Fibroblast of lung (primary cell): ENCODE measurements at regions not wholly inside any gene's neighbourhood (a gene's known extent, or its start where the extent isn't known, plus 50 kb on each side); places are given as distances from the start of the nearest gene placed in this dataset.
A peak's percentile ranks its signal among the peaks of the same experiment; 100 is the strongest.

Source experiments
- DNase-seq, 2 donors: peaks; one replicate each; pipeline versions ENCODE4 v3.0.0 to v3.0.0-alpha.2; 2010; ENCODE audit warnings: low read depth in 2 of 2
- H2AFZ ChIP-seq: 2 replicates; pipeline ENCODE4 v1.5.1; 2012; ENCODE audit warnings: low read length, control low read depth, inconsistent platforms
- H3K27ac ChIP-seq: 2 replicates; pipeline ENCODE4 v1.5.1; 2011; ENCODE audit warnings: low read length, control low read depth; ENCODE audit not compliant: insufficient read depth
- H3K27me3 ChIP-seq: 2 replicates; pipeline ENCODE4 v1.5.1; 2011; ENCODE audit warnings: mild to moderate bottlenecking, low read length; ENCODE audit not compliant: control insufficient read depth, insufficient read depth
- H3K36me3 ChIP-seq: 2 replicates; pipeline ENCODE4 v1.5.1; 2011; ENCODE audit warnings: low read length; ENCODE audit not compliant: control insufficient read depth, insufficient read depth
- H3K4me1 ChIP-seq: 2 replicates; pipeline ENCODE4 v1.5.1; 2011; ENCODE audit warnings: low read length; ENCODE audit not compliant: control insufficient read depth, insufficient read depth; ENCODE audit errors: extremely low read depth
- H3K4me2 ChIP-seq: 2 replicates; pipeline ENCODE4 v1.5.1; 2011; ENCODE audit warnings: low read length, control low read depth; ENCODE audit not compliant: insufficient read depth; ENCODE audit errors: extremely low read depth
- H3K4me3 ChIP-seq, 4 experiments: fragments of 200-600 bp in 1 of 4; sonication (generic) in 1 of 4; replicated peaks in 1 of 4; 2 replicates each; pipeline ENCODE4 v1.5.1; 2011 to 2016; ENCODE audit warnings: low read length in 4 of 4, low read depth in 3 of 4, mild to moderate bottlenecking in 3 of 4, control low read depth in 2 of 4, inconsistent platforms in 1 of 4, mixed read lengths in 1 of 4; ENCODE audit not compliant: insufficient read depth in 1 of 4; ENCODE audit errors: control extremely low read depth in 1 of 4
- H3K79me2 ChIP-seq: 2 replicates; pipeline ENCODE4 v1.5.1; 2012; ENCODE audit warnings: mild to moderate bottlenecking, low read length, inconsistent platforms; ENCODE audit not compliant: control insufficient read depth, insufficient read depth
- H3K9ac ChIP-seq: 2 replicates; pipeline ENCODE4 v1.5.1; 2011; ENCODE audit warnings: mild to moderate bottlenecking, low read length, control low read depth; ENCODE audit not compliant: insufficient read depth
- H3K9me3 ChIP-seq: 2 replicates; pipeline ENCODE4 v1.5.1; 2012; ENCODE audit warnings: low read depth, low read length; ENCODE audit not compliant: control insufficient read depth, insufficient read depth
- H4K20me1 ChIP-seq: 2 replicates; pipeline ENCODE4 v1.5.1; 2011; ENCODE audit warnings: low read length; ENCODE audit not compliant: control insufficient read depth, insufficient read depth; ENCODE audit errors: extremely low read depth
- EZH2 ChIP-seq: IDR thresholded peaks from 2 replicates; pipeline ENCODE4 v1.5.1; 2012; ENCODE audit warnings: low read length, control low read depth, mild to moderate bottlenecking; ENCODE audit errors: missing control alignments
- TF ChIP-seq, protein P1 (sequence below), 2 donors: IDR thresholded peaks in 1 of 2; conservative IDR thresholded peaks in 1 of 2; 1 replicate in 1 of 2; 2 replicates in 1 of 2; pipeline ENCODE4 v1.5.1; 2011 to 2012; ENCODE audit warnings: low read length in 2 of 2, control low read depth in 1 of 2, inconsistent platforms in 1 of 2, low read depth in 1 of 2, mild to moderate bottlenecking in 1 of 2

DNA sequence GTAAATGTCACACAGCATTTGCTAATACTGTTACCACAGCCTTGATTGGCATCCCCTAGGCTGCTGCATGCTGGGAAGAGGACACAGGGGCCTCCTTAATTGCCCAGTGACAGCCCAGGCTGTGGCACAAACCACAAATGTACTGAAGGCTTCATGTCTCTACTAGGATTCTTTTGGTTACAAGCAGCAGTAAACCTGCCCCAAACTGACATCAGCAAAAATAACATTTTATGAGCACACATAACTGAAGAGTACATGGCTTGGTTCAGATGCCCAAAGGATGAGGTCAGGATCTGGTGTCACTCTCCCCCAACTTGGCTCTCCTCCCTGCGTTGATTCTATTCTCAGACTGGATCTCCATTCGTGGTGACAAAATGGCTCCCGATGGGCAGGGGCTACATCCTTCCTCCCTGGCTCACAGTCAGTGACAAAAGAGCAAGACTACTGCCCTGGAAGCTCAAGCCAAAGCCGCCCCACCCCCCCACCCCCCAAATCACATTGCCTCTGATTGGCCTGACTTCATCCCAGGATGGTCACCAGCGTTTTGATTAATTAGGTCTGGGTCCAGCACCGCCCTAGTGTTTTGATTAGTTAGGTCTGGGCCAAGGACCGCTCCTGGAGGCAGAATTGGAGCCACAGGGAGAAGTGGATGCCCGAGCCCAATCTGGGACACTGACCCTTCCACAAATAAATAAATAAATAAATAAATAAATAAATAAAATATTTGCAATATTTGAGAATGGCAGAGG lies 180.5 kb upstream of the RBPJ start:
- no peaks in the 10 kb centered on the region for H3K36me3 ChIP-seq
- H3K4me3 ChIP-seq, result no peak overlapping the region
- H3K9ac ChIP-seq, result no peak overlapping the region
- H4K20me1 ChIP-seq, result no peaks in the 10 kb centered on the region
- DNase-seq, result peak; percentile 66 to 70
- no peak overlapping the region for H3K27ac ChIP-seq
- no peaks in the 10 kb centered on the region for H3K27me3 ChIP-seq
- no peak overlapping the region for H3K4me2 ChIP-seq
- no peaks in the 10 kb centered on the region for H3K9me3 ChIP-seq
- no peak for TF ChIP-seq EZH2
- TF ChIP-seq, protein P1, sequence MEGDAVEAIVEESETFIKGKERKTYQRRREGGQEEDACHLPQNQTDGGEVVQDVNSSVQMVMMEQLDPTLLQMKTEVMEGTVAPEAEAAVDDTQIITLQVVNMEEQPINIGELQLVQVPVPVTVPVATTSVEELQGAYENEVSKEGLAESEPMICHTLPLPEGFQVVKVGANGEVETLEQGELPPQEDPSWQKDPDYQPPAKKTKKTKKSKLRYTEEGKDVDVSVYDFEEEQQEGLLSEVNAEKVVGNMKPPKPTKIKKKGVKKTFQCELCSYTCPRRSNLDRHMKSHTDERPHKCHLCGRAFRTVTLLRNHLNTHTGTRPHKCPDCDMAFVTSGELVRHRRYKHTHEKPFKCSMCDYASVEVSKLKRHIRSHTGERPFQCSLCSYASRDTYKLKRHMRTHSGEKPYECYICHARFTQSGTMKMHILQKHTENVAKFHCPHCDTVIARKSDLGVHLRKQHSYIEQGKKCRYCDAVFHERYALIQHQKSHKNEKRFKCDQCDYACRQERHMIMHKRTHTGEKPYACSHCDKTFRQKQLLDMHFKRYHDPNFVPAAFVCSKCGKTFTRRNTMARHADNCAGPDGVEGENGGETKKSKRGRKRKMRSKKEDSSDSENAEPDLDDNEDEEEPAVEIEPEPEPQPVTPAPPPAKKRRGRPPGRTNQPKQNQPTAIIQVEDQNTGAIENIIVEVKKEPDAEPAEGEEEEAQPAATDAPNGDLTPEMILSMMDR (conservative IDR thresholded peaks at IDR 0.05 in 1 of 2, IDR thresholded peaks at IDR 0.05 in 1 of 2; ENCODE audit: low read depth in 1 of 2, low read length in 2 of 2), result no peak
- no peak overlapping the region for H2AFZ ChIP-seq
- H3K79me2 ChIP-seq, result no peaks in the 10 kb centered on the region
- peaks cover 8% of the 10 kb centered on the region for H3K4me1 ChIP-seq

DNA sequence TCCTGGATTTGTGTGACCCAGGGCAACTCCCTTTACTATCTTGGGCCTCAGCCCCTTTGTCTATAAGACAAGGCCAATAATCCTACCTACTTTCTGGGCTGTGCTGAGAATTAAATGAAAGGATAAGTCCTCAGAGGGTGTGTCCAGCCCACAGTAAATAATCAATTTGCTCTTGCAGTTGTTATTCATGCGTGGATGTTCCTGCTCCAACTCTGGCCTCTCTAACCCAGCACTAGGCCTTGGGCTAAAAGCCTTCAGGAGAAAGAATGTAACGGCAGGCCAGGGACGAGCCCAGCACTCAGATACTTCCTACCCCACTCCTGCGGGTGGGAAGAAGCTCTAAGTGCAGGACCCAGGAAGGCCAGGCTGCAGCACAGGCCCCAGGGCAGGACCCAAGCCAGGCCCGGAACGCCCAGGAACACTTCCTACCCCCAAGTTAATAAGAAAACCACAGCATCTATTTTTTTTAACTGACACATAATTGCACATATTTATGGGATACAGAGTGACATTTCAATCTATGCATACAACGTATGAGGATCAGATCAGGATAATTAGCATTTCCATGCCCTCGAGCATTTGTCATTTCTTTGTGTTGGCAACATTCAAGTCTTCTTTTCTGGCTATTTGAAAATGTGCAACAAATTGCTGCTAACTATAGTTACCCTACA lies 179.6 kb upstream of the RBPJ start:
- H3K27ac ChIP-seq, result peak overlapping the region; percentile 60
- H3K4me1 ChIP-seq, result peaks cover 8% of the 10 kb centered on the region
- TF ChIP-seq, protein P1 (conservative IDR thresholded peaks at IDR 0.05 in 1 of 2, IDR thresholded peaks at IDR 0.05 in 1 of 2; ENCODE audit: low read depth in 1 of 2, low read length in 2 of 2), result no peak
- DNase-seq, result peak in 1 of 2 donors; percentile 55
- H2AFZ ChIP-seq, result no peak overlapping the region
- no peaks in the 10 kb centered on the region for H3K36me3 ChIP-seq
- H3K9ac ChIP-seq, result no peak overlapping the region
- no peaks in the 10 kb centered on the region for H3K27me3 ChIP-seq
- H3K4me3 ChIP-seq, result no peak overlapping the region
- H3K9me3 ChIP-seq, result no peaks in the 10 kb centered on the region
- no peak overlapping the region for H3K4me2 ChIP-seq
- no peaks in the 10 kb centered on the region for H3K79me2 ChIP-seq
- H4K20me1 ChIP-seq, result no peaks in the 10 kb centered on the region

DNA sequence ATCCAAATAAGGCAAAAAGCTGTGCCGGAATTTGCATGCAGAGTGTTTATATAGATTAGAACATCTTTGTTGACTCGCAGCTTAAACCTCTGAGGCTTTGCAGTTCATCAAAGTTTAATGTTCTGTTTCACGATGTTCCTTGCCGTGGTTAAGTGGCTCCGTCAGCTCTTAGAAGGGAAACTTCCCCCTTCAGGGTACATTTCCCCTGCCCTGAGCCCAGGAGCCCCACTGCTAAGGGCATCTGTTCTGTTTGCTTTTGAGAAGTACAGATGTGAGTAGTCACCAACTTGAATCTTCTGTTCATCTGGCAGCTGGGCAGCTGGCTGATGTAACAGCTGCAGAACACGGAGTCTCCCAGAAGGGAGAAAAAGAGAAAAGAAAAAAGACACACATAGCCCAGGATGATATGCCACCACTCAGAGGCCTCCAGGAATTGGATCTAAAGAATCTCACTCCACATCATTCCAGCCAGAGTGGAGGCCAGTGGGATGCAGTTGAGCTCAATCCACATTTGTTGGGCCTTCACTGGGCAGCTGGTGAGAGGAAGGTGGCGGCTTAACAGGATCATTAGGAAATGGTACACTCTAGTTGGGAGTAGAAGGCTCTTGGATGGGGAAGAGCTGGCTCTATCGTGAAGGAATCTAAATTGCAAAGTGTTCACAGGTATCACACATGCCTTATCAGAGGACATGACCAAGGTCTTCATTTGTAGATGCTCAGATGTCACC lies 178.7 kb upstream of the RBPJ start:
- Histone ChIP-seq H3K4me3 (no peak overlapping the region), H2AFZ (peak overlapping the region; percentile 63), H4K20me1 (no peaks in the 10 kb centered on the region), H3K79me2 (no peaks in the 10 kb centered on the region), H3K27ac (peak overlapping the region; percentile 60), H3K9ac (no peak overlapping the region), H3K4me2 (peak overlapping the region; percentile 48), H3K9me3 (no peaks in the 10 kb centered on the region), H3K36me3 (no peaks in the 10 kb centered on the region), H3K27me3 (no peaks in the 10 kb centered on the region), H3K4me1 (peaks cover 8% of the 10 kb centered on the region)
- DNase-seq, result peak; percentile 28 to 98
- TF ChIP-seq, protein P1 (conservative IDR thresholded peaks at IDR 0.05 in 1 of 2, IDR thresholded peaks at IDR 0.05 in 1 of 2; ENCODE audit: low read depth in 1 of 2, low read length in 2 of 2), result no peak
- TF ChIP-seq EZH2, result no peak
